OCI-LY1 (cell line): ENCODE measurements at regions not wholly inside any gene's neighbourhood (a gene's known extent, or its start where the extent isn't known, plus 50 kb on each side); places are given as distances from the start of the nearest gene placed in this dataset.

Experiments
- EZH2 ChIP-seq: fragments of 200-600 bp; sonication (generic), shearing (Covaris generic); IDR thresholded peaks from 2 replicates; pipeline ENCODE4 v1.8.0; 2017; ENCODE audit warnings: borderline replicate concordance, mixed run types, mild to moderate bottlenecking, antibody characterized with exemption, low read length, moderate library complexity, mixed read lengths
- TF ChIP-seq, protein P1 (sequence below): fragments of 200-600 bp; sonication (generic), shearing (Covaris generic); IDR thresholded peaks from 2 replicates; pipeline ENCODE4 v1.5.1; 2017; ENCODE audit warnings: mild to moderate bottlenecking, antibody characterized with exemption, low read length, moderate library complexity, mixed read lengths

- TF ChIP-seq, protein P1, sequence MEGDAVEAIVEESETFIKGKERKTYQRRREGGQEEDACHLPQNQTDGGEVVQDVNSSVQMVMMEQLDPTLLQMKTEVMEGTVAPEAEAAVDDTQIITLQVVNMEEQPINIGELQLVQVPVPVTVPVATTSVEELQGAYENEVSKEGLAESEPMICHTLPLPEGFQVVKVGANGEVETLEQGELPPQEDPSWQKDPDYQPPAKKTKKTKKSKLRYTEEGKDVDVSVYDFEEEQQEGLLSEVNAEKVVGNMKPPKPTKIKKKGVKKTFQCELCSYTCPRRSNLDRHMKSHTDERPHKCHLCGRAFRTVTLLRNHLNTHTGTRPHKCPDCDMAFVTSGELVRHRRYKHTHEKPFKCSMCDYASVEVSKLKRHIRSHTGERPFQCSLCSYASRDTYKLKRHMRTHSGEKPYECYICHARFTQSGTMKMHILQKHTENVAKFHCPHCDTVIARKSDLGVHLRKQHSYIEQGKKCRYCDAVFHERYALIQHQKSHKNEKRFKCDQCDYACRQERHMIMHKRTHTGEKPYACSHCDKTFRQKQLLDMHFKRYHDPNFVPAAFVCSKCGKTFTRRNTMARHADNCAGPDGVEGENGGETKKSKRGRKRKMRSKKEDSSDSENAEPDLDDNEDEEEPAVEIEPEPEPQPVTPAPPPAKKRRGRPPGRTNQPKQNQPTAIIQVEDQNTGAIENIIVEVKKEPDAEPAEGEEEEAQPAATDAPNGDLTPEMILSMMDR, result no peak
- no peak for TF ChIP-seq EZH2
Observed at GRCh38 chr4:89184407-89184806, 73.1 kb downstream of the TIGD2 start.
